Glutamatergic neuron (in vitro differentiated cells): ENCODE measurements at regions not wholly inside any gene's neighbourhood (a gene's known extent, or its start where the extent isn't known, plus 50 kb on each side); places are given as distances from the start of the nearest gene placed in this dataset.

Experiments used
- DNase-seq: peaks from one replicate; pipeline ENCODE4 v3.0.0; 2022
- H3K27ac Mint-ChIP-seq: one replicate; pipeline ENCODE4 v1.8.0; 2020; ENCODE audit warnings: mild to moderate bottlenecking, mixed read lengths, inconsistent platforms; ENCODE audit not compliant: unreplicated experiment
- H3K27me3 Mint-ChIP-seq: one replicate; pipeline ENCODE4 v1.8.0; 2020; ENCODE audit warnings: mild to moderate bottlenecking, moderate library complexity, mixed read lengths, inconsistent platforms; ENCODE audit not compliant: unreplicated experiment
- H3K36me3 Mint-ChIP-seq: one replicate; pipeline ENCODE4 v1.8.0; 2020; ENCODE audit warnings: mild to moderate bottlenecking, mixed read lengths, inconsistent platforms; ENCODE audit not compliant: unreplicated experiment
- H3K4me1 Mint-ChIP-seq: one replicate; pipeline ENCODE4 v1.8.0; 2020; ENCODE audit warnings: mild to moderate bottlenecking, low read depth, mixed read lengths, inconsistent platforms; ENCODE audit not compliant: unreplicated experiment
- H3K4me3 Mint-ChIP-seq: one replicate; pipeline ENCODE4 v1.8.0; 2020; ENCODE audit warnings: mild to moderate bottlenecking, mixed read lengths, inconsistent platforms; ENCODE audit not compliant: unreplicated experiment
- H3K9me3 Mint-ChIP-seq: one replicate; pipeline ENCODE4 v1.8.0; 2020; ENCODE audit warnings: mild to moderate bottlenecking, moderate library complexity, mixed read lengths, inconsistent platforms; ENCODE audit not compliant: unreplicated experiment
- CTCF ChIP-seq: fragments of 200-600 bp; sonication (generic); IDR thresholded peaks from one replicate; pipeline ENCODE4 v1.5.0; 2021; ENCODE audit not compliant: partially characterized antibody, unreplicated experiment

- peaks cover 2% of the 10 kb centered on the region for H3K27me3 Mint-ChIP-seq
- H3K36me3 Mint-ChIP-seq = no peaks in the 10 kb centered on the region
- H3K27ac Mint-ChIP-seq = no peak overlapping the region
- no peak overlapping the region for H3K4me3 Mint-ChIP-seq
- H3K4me1 Mint-ChIP-seq = peaks cover 6% of the 10 kb centered on the region
- H3K9me3 Mint-ChIP-seq = peaks cover 10% of the 10 kb centered on the region
- DNase-seq = no peak
- no peak for TF ChIP-seq CTCF
These were observed 83.7 kb upstream of the DUSP5 start for GRCh38 chr10:110413903-110414547.

- Mint-ChIP-seq H3K27ac (no peak overlapping the region), H3K27me3 (peaks cover 2% of the 10 kb centered on the region)
These were observed 83.0 kb upstream of the DUSP5 start for GRCh38 chr10:110414548-110415309.

GRCh38 chr10:110415809-110416208 lies 81.9 kb upstream of the DUSP5 start:
- peaks cover 5% of the 10 kb centered on the region for H3K36me3 Mint-ChIP-seq
- no peak overlapping the region for H3K27ac Mint-ChIP-seq
- H3K4me1 Mint-ChIP-seq = peaks cover 5% of the 10 kb centered on the region
- TF ChIP-seq CTCF = no peak
- H3K4me3 Mint-ChIP-seq = no peak overlapping the region
- peaks cover 4% of the 10 kb centered on the region for H3K27me3 Mint-ChIP-seq
- no peak for DNase-seq
- H3K9me3 Mint-ChIP-seq = peaks cover 6% of the 10 kb centered on the region

More at GRCh38 chr10:110414548-110415309, 83.0 kb upstream of the DUSP5 start:
- no peaks in the 10 kb centered on the region for H3K36me3 Mint-ChIP-seq
- peaks cover 5% of the 10 kb centered on the region for H3K4me1 Mint-ChIP-seq
- H3K4me3 Mint-ChIP-seq = no peak overlapping the region
- no peak for TF ChIP-seq CTCF
- DNase-seq = no peak
- H3K9me3 Mint-ChIP-seq = peaks cover 7% of the 10 kb centered on the region

- Mint-ChIP-seq H3K4me3 (no peak overlapping the region), H3K9me3 (peaks cover 6% of the 10 kb centered on the region), H3K27ac (no peak overlapping the region), H3K27me3 (peaks cover 4% of the 10 kb centered on the region), H3K4me1 (peaks cover 4% of the 10 kb centered on the region), H3K36me3 (peaks cover 5% of the 10 kb centered on the region)
- TF ChIP-seq CTCF = no peak
- DNase-seq = no peak
These were observed 80.7 kb upstream of the DUSP5 start for GRCh38 chr10:110416776-110417711.
